Activated CD4-positive, CD25-positive, alpha-beta regulatory T cell treated with anti-CD3 and anti-CD28 coated beads, Interleukin-2, amount 50 U/mL, for 24 hours (primary cell): ENCODE measurements at regions not wholly inside any gene's neighbourhood (a gene's known extent, or its start where the extent isn't known, plus 50 kb on each side); places are given as distances from the start of the nearest gene placed in this dataset.

Experiments used
- ATAC-seq, 2 donors: fragments of 150-1000 bp; cut with Tn5 transposase; one replicate each; pipeline ENCODE4 v1.10.0; 2021; ENCODE audit warnings: mild to moderate bottlenecking in 1 of 2, moderate library complexity in 1 of 2

- ATAC-seq: no peak
Observed at GRCh38 chr9:118088090-118088489, 383.9 kb downstream of the TLR4 start.

- ATAC-seq: no peak
Observed at GRCh38 chr9:118091226-118091625, 387.0 kb downstream of the TLR4 start.

GRCh38 chr9:118091711-118092500 lies 387.7 kb downstream of the TLR4 start:
- ATAC-seq: no peak

- ATAC-seq: no peak
Observed at GRCh38 chr9:118094387-118094786, 390.2 kb downstream of the TLR4 start.

GRCh38 chr9:118100529-118101419 lies 396.6 kb downstream of the TLR4 start:
- no peak for ATAC-seq

GRCh38 chr9:118104363-118104762 lies 400.2 kb downstream of the TLR4 start:
- no peak for ATAC-seq

GRCh38 chr9:118108971-118109370 lies 404.8 kb downstream of the TLR4 start:
- no peak for ATAC-seq

GRCh38 chr9:118109542-118109941 lies 405.3 kb downstream of the TLR4 start:
- no peak for ATAC-seq

- no peak for ATAC-seq
Observed at GRCh38 chr9:118121361-118121760, 417.2 kb downstream of the TLR4 start.

GRCh38 chr9:118128313-118128712 lies 424.1 kb downstream of the TLR4 start:
- no peak for ATAC-seq

GRCh38 chr9:118129541-118129940 lies 425.3 kb downstream of the TLR4 start:
- no peak for ATAC-seq

GRCh38 chr9:118148990-118149389 lies 444.8 kb downstream of the TLR4 start:
- no peak for ATAC-seq

GRCh38 chr9:118156846-118157245 lies 452.6 kb downstream of the TLR4 start:
- no peak for ATAC-seq

GRCh38 chr9:118162716-118163115 lies 458.5 kb downstream of the TLR4 start:
- ATAC-seq: no peak

- ATAC-seq: no peak
Observed at GRCh38 chr9:118163751-118164150, 459.5 kb downstream of the TLR4 start.

GRCh38 chr9:118165451-118165850 lies 461.2 kb downstream of the TLR4 start:
- no peak for ATAC-seq

- no peak for ATAC-seq
Observed at GRCh38 chr9:118170032-118170955, 466.1 kb downstream of the TLR4 start.

GRCh38 chr9:118177241-118177640 lies 473.0 kb downstream of the TLR4 start:
- ATAC-seq: no peak

- ATAC-seq: no peak
Observed at GRCh38 chr9:118183576-118183975, 479.4 kb downstream of the TLR4 start.

GRCh38 chr9:118187408-118187807 lies 483.2 kb downstream of the TLR4 start:
- ATAC-seq: no peak

GRCh38 chr9:118189615-118190014 lies 485.4 kb downstream of the TLR4 start:
- no peak for ATAC-seq

- ATAC-seq: no peak
Observed at GRCh38 chr9:118192807-118193206, 488.6 kb downstream of the TLR4 start.

- ATAC-seq: no peak
Observed at GRCh38 chr9:118209343-118209742, 505.1 kb downstream of the TLR4 start.
